ENCODE measurements at regions not wholly inside any gene's neighbourhood (a gene's known extent, or its start where the extent isn't known, plus 50 kb on each side); places are given as distances from the start of the nearest gene placed in this dataset.

GRCh38 chr2:200220251-200220650, 86.2 kb upstream of the SPATS2L start:
- no peaks in the 10 kb centered on the region for H3K27me3 ChIP-seq (replicated peaks; ENCODE audit: control insufficient read depth, insufficient read depth, low read length)
- H3K36me3 ChIP-seq (ENCODE audit: control insufficient read depth, insufficient read depth, low read length, severe bottlenecking) = no peaks in the 10 kb centered on the region
- no peaks in the 10 kb centered on the region for H3K9me3 ChIP-seq (ENCODE audit: control insufficient read depth, low read length)
- H3K9ac ChIP-seq (ENCODE audit: low read length) = no peak overlapping the region
- peaks cover 11% of the 10 kb centered on the region for H3K4me1 ChIP-seq (ENCODE audit: control insufficient read depth, insufficient read depth, low read length)
- H3K4me3 ChIP-seq (ENCODE audit: low read length) = no peak overlapping the region
- DNase-seq (ENCODE audit: low read depth) = no peak

- Histone ChIP-seq H3K4me1 (ENCODE audit: control insufficient read depth, insufficient read depth, low read length) (peaks cover 20% of the 10 kb centered on the region), H3K36me3 (ENCODE audit: control insufficient read depth, insufficient read depth, low read length, severe bottlenecking) (no peaks in the 10 kb centered on the region), H3K9me3 (ENCODE audit: control insufficient read depth, low read length) (no peaks in the 10 kb centered on the region), H3K4me3 (ENCODE audit: low read length) (no peak overlapping the region), H3K27me3 (replicated peaks; ENCODE audit: control insufficient read depth, insufficient read depth, low read length) (no peaks in the 10 kb centered on the region), H3K9ac (ENCODE audit: low read length) (no peak overlapping the region)
- DNase-seq (ENCODE audit: low read depth) = no peak
Measured at GRCh38 chr2:200221055-200221955, 85.2 kb upstream of the SPATS2L start.

GRCh38 chr2:200222791-200223190, 83.7 kb upstream of the SPATS2L start:
- Histone ChIP-seq H3K4me3 (ENCODE audit: low read length) (no peak overlapping the region), H3K4me1 (ENCODE audit: control insufficient read depth, insufficient read depth, low read length) (peaks cover 29% of the 10 kb centered on the region), H3K9ac (ENCODE audit: low read length) (no peak overlapping the region), H3K36me3 (ENCODE audit: control insufficient read depth, insufficient read depth, low read length, severe bottlenecking) (no peaks in the 10 kb centered on the region), H3K27me3 (replicated peaks; ENCODE audit: control insufficient read depth, insufficient read depth, low read length) (no peaks in the 10 kb centered on the region), H3K9me3 (ENCODE audit: control insufficient read depth, low read length) (no peaks in the 10 kb centered on the region)
- DNase-seq (ENCODE audit: low read depth) = no peak

- Histone ChIP-seq H3K27me3 (replicated peaks; ENCODE audit: control insufficient read depth, insufficient read depth, low read length) (no peaks in the 10 kb centered on the region), H3K36me3 (ENCODE audit: control insufficient read depth, insufficient read depth, low read length, severe bottlenecking) (no peaks in the 10 kb centered on the region), H3K9me3 (ENCODE audit: control insufficient read depth, low read length) (no peaks in the 10 kb centered on the region), H3K4me3 (ENCODE audit: low read length) (no peak overlapping the region), H3K9ac (ENCODE audit: low read length) (no peak overlapping the region), H3K4me1 (ENCODE audit: control insufficient read depth, insufficient read depth, low read length) (peaks cover 29% of the 10 kb centered on the region)
- no peak for DNase-seq (ENCODE audit: low read depth)
Measured at GRCh38 chr2:200223205-200223784, 83.2 kb upstream of the SPATS2L start.

- Histone ChIP-seq H3K9me3 (ENCODE audit: control insufficient read depth, low read length) (no peaks in the 10 kb centered on the region), H3K36me3 (ENCODE audit: control insufficient read depth, insufficient read depth, low read length, severe bottlenecking) (no peaks in the 10 kb centered on the region), H3K9ac (ENCODE audit: low read length) (no peak overlapping the region), H3K27me3 (replicated peaks; ENCODE audit: control insufficient read depth, insufficient read depth, low read length) (no peaks in the 10 kb centered on the region), H3K4me1 (ENCODE audit: control insufficient read depth, insufficient read depth, low read length) (peaks cover 24% of the 10 kb centered on the region), H3K4me3 (ENCODE audit: low read length) (peak overlapping the region; percentile 13)
- peak; percentile 75 for DNase-seq (ENCODE audit: low read depth)
Measured at GRCh38 chr2:200225951-200226350, 80.5 kb upstream of the SPATS2L start.

- H3K9ac ChIP-seq (ENCODE audit: low read length) = no peak overlapping the region
- peak; percentile 20 for DNase-seq (ENCODE audit: low read depth)
- H3K9me3 ChIP-seq (ENCODE audit: control insufficient read depth, low read length) = no peaks in the 10 kb centered on the region
- peaks cover 24% of the 10 kb centered on the region for H3K4me1 ChIP-seq (ENCODE audit: control insufficient read depth, insufficient read depth, low read length)
- peak overlapping the region; percentile 13 for H3K4me3 ChIP-seq (ENCODE audit: low read length)
- no peaks in the 10 kb centered on the region for H3K36me3 ChIP-seq (ENCODE audit: control insufficient read depth, insufficient read depth, low read length, severe bottlenecking)
- no peaks in the 10 kb centered on the region for H3K27me3 ChIP-seq (replicated peaks; ENCODE audit: control insufficient read depth, insufficient read depth, low read length)
Measured at GRCh38 chr2:200226451-200227426, 79.8 kb upstream of the SPATS2L start.

GRCh38 chr2:200230716-200231115, 75.8 kb upstream of the SPATS2L start:
- Histone ChIP-seq H3K9ac (ENCODE audit: low read length) (no peak overlapping the region), H3K9me3 (ENCODE audit: control insufficient read depth, low read length) (no peaks in the 10 kb centered on the region), H3K4me3 (ENCODE audit: low read length) (no peak overlapping the region), H3K4me1 (ENCODE audit: control insufficient read depth, insufficient read depth, low read length) (peaks cover 15% of the 10 kb centered on the region), H3K27me3 (replicated peaks; ENCODE audit: control insufficient read depth, insufficient read depth, low read length) (no peaks in the 10 kb centered on the region), H3K36me3 (ENCODE audit: control insufficient read depth, insufficient read depth, low read length, severe bottlenecking) (no peaks in the 10 kb centered on the region)
- DNase-seq (ENCODE audit: low read depth) = no peak

- H3K4me3 ChIP-seq (ENCODE audit: low read length) = no peak overlapping the region
- no peak overlapping the region for H3K9ac ChIP-seq (ENCODE audit: low read length)
- no peaks in the 10 kb centered on the region for H3K36me3 ChIP-seq (ENCODE audit: control insufficient read depth, insufficient read depth, low read length, severe bottlenecking)
- no peaks in the 10 kb centered on the region for H3K27me3 ChIP-seq (replicated peaks; ENCODE audit: control insufficient read depth, insufficient read depth, low read length)
- H3K4me1 ChIP-seq (ENCODE audit: control insufficient read depth, insufficient read depth, low read length) = no peaks in the 10 kb centered on the region
- no peaks in the 10 kb centered on the region for H3K9me3 ChIP-seq (ENCODE audit: control insufficient read depth, low read length)
- DNase-seq (ENCODE audit: low read depth) = no peak
Measured at GRCh38 chr2:200235533-200235932, 71.0 kb upstream of the SPATS2L start.

GRCh38 chr2:200239216-200239615, 67.3 kb upstream of the SPATS2L start:
- Histone ChIP-seq H3K4me3 (ENCODE audit: low read length) (no peak overlapping the region), H3K36me3 (ENCODE audit: control insufficient read depth, insufficient read depth, low read length, severe bottlenecking) (no peaks in the 10 kb centered on the region), H3K27me3 (replicated peaks; ENCODE audit: control insufficient read depth, insufficient read depth, low read length) (no peaks in the 10 kb centered on the region), H3K9ac (ENCODE audit: low read length) (no peak overlapping the region), H3K4me1 (ENCODE audit: control insufficient read depth, insufficient read depth, low read length) (peaks cover 6% of the 10 kb centered on the region), H3K9me3 (ENCODE audit: control insufficient read depth, low read length) (no peaks in the 10 kb centered on the region)
- no peak for DNase-seq (ENCODE audit: low read depth)

- H3K9me3 ChIP-seq (ENCODE audit: control insufficient read depth, low read length) = no peaks in the 10 kb centered on the region
- no peak for DNase-seq (ENCODE audit: low read depth)
- no peak overlapping the region for H3K4me3 ChIP-seq (ENCODE audit: low read length)
- peaks cover 10% of the 10 kb centered on the region for H3K4me1 ChIP-seq (ENCODE audit: control insufficient read depth, insufficient read depth, low read length)
- H3K36me3 ChIP-seq (ENCODE audit: control insufficient read depth, insufficient read depth, low read length, severe bottlenecking) = no peaks in the 10 kb centered on the region
- H3K9ac ChIP-seq (ENCODE audit: low read length) = no peak overlapping the region
- H3K27me3 ChIP-seq (replicated peaks; ENCODE audit: control insufficient read depth, insufficient read depth, low read length) = no peaks in the 10 kb centered on the region
Measured at GRCh38 chr2:200242570-200242969, 63.9 kb upstream of the SPATS2L start.

- Histone ChIP-seq H3K9me3 (ENCODE audit: control insufficient read depth, low read length) (no peaks in the 10 kb centered on the region), H3K4me3 (ENCODE audit: low read length) (no peak overlapping the region), H3K36me3 (ENCODE audit: control insufficient read depth, insufficient read depth, low read length, severe bottlenecking) (no peaks in the 10 kb centered on the region), H3K9ac (ENCODE audit: low read length) (no peak overlapping the region), H3K4me1 (ENCODE audit: control insufficient read depth, insufficient read depth, low read length) (peaks cover 11% of the 10 kb centered on the region), H3K27me3 (replicated peaks; ENCODE audit: control insufficient read depth, insufficient read depth, low read length) (no peaks in the 10 kb centered on the region)
- no peak for DNase-seq (ENCODE audit: low read depth)
Measured at GRCh38 chr2:200243441-200243840, 63.1 kb upstream of the SPATS2L start.
